IMR-90 (cell line): ENCODE measurements at regions not wholly inside any gene's neighbourhood (a gene's known extent, or its start where the extent isn't known, plus 50 kb on each side); places are given as distances from the start of the nearest gene placed in this dataset.

Experiments used
- ATAC-seq: fragments of 200-7000 bp; cut with Tn5 transposase; 2 replicates; pipeline ENCODE4 v1.9.1; 2020; ENCODE audit warnings: low read depth, mild to moderate bottlenecking, moderate library complexity
- BruUV-seq: library from RNA; stranded (reverse); fragments of 400-500 nt; replicated peaks from 2 replicates; lab custom pipeline; 2021; lab: Mats Ljungman, UMichigan
- CTCF ChIA-PET: fragments of 300-600 bp; formaldehyde crosslinking; extraction: SDS; loops from one replicate; lab custom pipeline; 2021; ENCODE audit warnings: antibody characterized with exemption; lab: Yijun Ruan, JAX
- POLR2A ChIA-PET: fragments of 300-600 bp; sonication (Branson Sonifier 250); formaldehyde crosslinking; loops from one replicate; lab custom pipeline; 2022; ENCODE audit warnings: antibody characterized with exemption; ENCODE audit not compliant: unreplicated experiment; lab: Charles Lee
- DNase-seq: peaks from one replicate; pipeline ENCODE4 v3.0.0; 2013
- H2AFZ ChIP-seq: replicated peaks from 2 replicates; pipeline ENCODE3; 2013; ENCODE audit warnings: low read length, mild to moderate bottlenecking; ENCODE audit not compliant: poor library complexity
- H2AK5ac ChIP-seq: 2 replicates; pipeline ENCODE4 v1.6.1; 2013; ENCODE audit warnings: low read depth, low read length, inconsistent platforms
- H2AK9ac ChIP-seq: replicated peaks from 2 replicates; pipeline ENCODE3; 2013; ENCODE audit warnings: mild to moderate bottlenecking, low read depth, low read length, moderate library complexity; ENCODE audit not compliant: poor library complexity
- H2BK120ac ChIP-seq: 2 replicates; pipeline ENCODE4 v1.6.1; 2013; ENCODE audit warnings: low read depth, low read length, inconsistent platforms
- H2BK15ac ChIP-seq: 3 replicates; pipeline ENCODE4 v1.6.1; 2013; ENCODE audit warnings: low read depth, low read length, inconsistent platforms
- H2BK20ac ChIP-seq: 2 replicates; pipeline ENCODE4 v1.6.1; 2013; ENCODE audit warnings: low read depth, mild to moderate bottlenecking, inconsistent platforms, low read length, moderate library complexity
- H2BK5ac ChIP-seq: 2 replicates; pipeline ENCODE4 v1.6.1; 2013; ENCODE audit warnings: mild to moderate bottlenecking, low read depth, low read length, inconsistent platforms; ENCODE audit not compliant: poor library complexity, severe bottlenecking
- H3K14ac ChIP-seq: replicated peaks from 2 replicates; pipeline ENCODE4 v1.6.1; 2013; ENCODE audit warnings: low read depth, low read length, inconsistent platforms
- H3K18ac ChIP-seq: 2 replicates; pipeline ENCODE4 v1.6.1; 2013; ENCODE audit warnings: low read depth, low read length, control low read depth
- H3K23ac ChIP-seq: 2 replicates; pipeline ENCODE4 v1.6.1; 2013; ENCODE audit warnings: low read depth, low read length, inconsistent platforms
- H3K27ac ChIP-seq: 2 replicates; pipeline ENCODE4 v1.5.1; 2013; ENCODE audit warnings: mild to moderate bottlenecking, control low read depth, low read length; ENCODE audit not compliant: insufficient read depth
- H3K27me3 ChIP-seq: 2 replicates; pipeline ENCODE4 v1.6.1; 2013; ENCODE audit warnings: low read length; ENCODE audit not compliant: control insufficient read depth, insufficient read depth
- H3K36me3 ChIP-seq: 2 replicates; pipeline ENCODE4 v1.6.1; 2013; ENCODE audit warnings: low read length, mixed read lengths; ENCODE audit not compliant: control insufficient read depth, insufficient read depth
- H3K4ac ChIP-seq: 2 replicates; pipeline ENCODE4 v1.6.1; 2013; ENCODE audit warnings: low read depth, low read length, inconsistent platforms
- H3K4me1 ChIP-seq: 2 replicates; pipeline ENCODE4 v1.6.1; 2013; ENCODE audit warnings: low read length, mixed read lengths; ENCODE audit not compliant: control insufficient read depth, insufficient read depth
- H3K4me2 ChIP-seq: 2 replicates; pipeline ENCODE4 v1.6.1; 2013; ENCODE audit warnings: low read depth, mild to moderate bottlenecking, control low read depth, low read length, moderate library complexity
- H3K4me3 ChIP-seq: 2 replicates; pipeline ENCODE4 v1.5.1; 2013; ENCODE audit warnings: low read depth, mild to moderate bottlenecking, control low read depth, low read length, moderate library complexity; ENCODE audit not compliant: insufficient read depth
- H3K56ac ChIP-seq: 2 replicates; pipeline ENCODE4 v1.6.1; 2013; ENCODE audit warnings: low read length, inconsistent platforms; ENCODE audit not compliant: insufficient read depth; ENCODE audit errors: extremely low read depth
- H3K79me1 ChIP-seq, 2 experiments: 2 replicates each; pipeline ENCODE4 v1.6.1; 2013; ENCODE audit warnings: low read length in 2 of 2, inconsistent platforms in 1 of 2, low read depth in 1 of 2
- H3K9ac ChIP-seq: 2 replicates; pipeline ENCODE4 v1.6.1; 2013; ENCODE audit warnings: low read depth, low read length, control low read depth
- H3K9me1 ChIP-seq: 2 replicates; pipeline ENCODE4 v1.6.1; 2013; ENCODE audit warnings: low read length, inconsistent platforms; ENCODE audit not compliant: insufficient read depth
- H3K9me3 ChIP-seq: 2 replicates; pipeline ENCODE4 v1.6.1; 2013; ENCODE audit warnings: low read length; ENCODE audit not compliant: control insufficient read depth, insufficient read depth
- H4K20me1 ChIP-seq: 2 replicates; pipeline ENCODE4 v1.6.1; 2013; ENCODE audit warnings: low read length, inconsistent platforms; ENCODE audit not compliant: insufficient read depth
- H4K5ac ChIP-seq: 2 replicates; pipeline ENCODE4 v1.6.1; 2013; ENCODE audit warnings: mild to moderate bottlenecking, low read depth, low read length, control low read depth
- H4K8ac ChIP-seq, 2 experiments: 2 replicates each; pipeline ENCODE4 v1.6.1; 2013; ENCODE audit warnings: low read depth in 2 of 2, low read length in 2 of 2, control low read depth in 1 of 2, inconsistent platforms in 1 of 2
- H4K91ac ChIP-seq: 2 replicates; pipeline ENCODE4 v1.6.1; 2013; ENCODE audit warnings: low read depth, low read length, inconsistent platforms; ENCODE audit not compliant: insufficient read depth
- CHD1 ChIP-seq: IDR thresholded peaks from 2 replicates; pipeline ENCODE4 v1.6.1; 2012; ENCODE audit warnings: low read depth, low read length, improper control_type of control experiment
- MAFK ChIP-seq: IDR thresholded peaks from 2 replicates; pipeline ENCODE4 v1.6.1; 2012; ENCODE audit warnings: low read depth, low read length, improper control_type of control experiment
- MAZ ChIP-seq: IDR thresholded peaks from 2 replicates; pipeline ENCODE4 v1.6.1; 2012; ENCODE audit warnings: low read depth, mild to moderate bottlenecking, low read length, improper control_type of control experiment, moderate library complexity, borderline replicate concordance
- SMC3 ChIP-seq: fragments of 150-350 bp; IDR thresholded peaks from 2 replicates; pipeline ENCODE4 v1.6.1; 2016; ENCODE audit warnings: low read depth, mild to moderate bottlenecking, antibody characterized with exemption, low read length, moderate library complexity
- USF2 ChIP-seq: fragments of 150-350 bp; IDR thresholded peaks from 2 replicates; pipeline ENCODE4 v1.6.1; 2017; ENCODE audit warnings: mild to moderate bottlenecking, antibody characterized with exemption, low read length, low read depth
- WGBS, 2 experiments: methylation state at CpG; one replicate each; pipeline versions ENCODE4 v1.1.5 to v1.1.7; 2013; ENCODE audit warnings: missing lambda C conversion rate in 2 of 2; ENCODE audit not compliant: insufficient read length in 1 of 2; ENCODE audit errors: extremely low coverage in 2 of 2; 5-methylcytosine and 5-hydroxymethylcytosine counted together
- dilution Hi-C: fragments of 300-500 bp; cut with HindIII; formaldehyde crosslinking; loops from one replicate; pipeline ENCODE4 v1.14.3; 2018; ENCODE audit warnings: low sequenced_read_pairs; ENCODE audit not compliant: unreplicated experiment
- in situ Hi-C: fragments of 300-500 bp; cut with MboI; formaldehyde crosslinking; loops from 3 replicates; pipeline ENCODE4 v1.14.3; 2019; ENCODE audit warnings: low sequenced_read_pairs, inconsistent platforms, mixed read lengths
- intact Hi-C: fragments of 100-400 bp; cut with micrococcal nuclease; formaldehyde crosslinking; loops from 2 replicates; pipeline ENCODE4 v1.10.0; 2022

- TF ChIP-seq USF2 (no peak), MAZ (no peak), SMC3 (no peak), CHD1 (no peak), MAFK (no peak)
- WGBS, 2 experiments = 0% methylated on average over 1 of the region's 5 CpGs; no CpG with 5 or more reads in 1 of the 2 experiments
- Histone ChIP-seq H3K4me1 (no peaks in the 10 kb centered on the region), H3K18ac (no peak overlapping the region), H3K27ac (no peak overlapping the region), H3K9ac (no peak overlapping the region), H3K4me3 (no peak overlapping the region), H4K20me1 (no peaks in the 10 kb centered on the region), H2BK20ac (no peak overlapping the region), H3K4ac (no peak overlapping the region), H2BK15ac (no peak overlapping the region), H3K27me3 (no peaks in the 10 kb centered on the region; the same call in none of the 2 replicates), H3K14ac (no peak overlapping the region), H3K23ac (no peak overlapping the region), H4K5ac (no peak overlapping the region), H2AK5ac (no peak overlapping the region), H3K4me2 (no peak overlapping the region), H3K9me3 (no peaks in the 10 kb centered on the region), H2AFZ (no peak overlapping the region), H4K91ac (no peak overlapping the region), H4K8ac (no peak overlapping the region), H3K9me1 (no peaks in the 10 kb centered on the region), H2BK120ac (no peak overlapping the region), H3K79me1 (no peaks in the 10 kb centered on the region), H2AK9ac (no peak overlapping the region), H3K56ac (no peak overlapping the region), H2BK5ac (no peak overlapping the region), H3K36me3 (no peaks in the 10 kb centered on the region)
- in situ Hi-C loops (loop anchor here (10.0 kb wide), 1 partner anchor 141 kb away; no protein-coding TSS in a partner anchor), dilution Hi-C loops (no loop called here), intact Hi-C loops (no loop called here)
- ChIA-PET CTCF (no interaction called here), POLR2A (no interaction called here)
- DNase-seq = no peak
- no peak for ATAC-seq
- no TSS peak for BruUV-seq
Observed at GRCh38 chr1:29385966-29386365, 149.6 kb downstream of the PTPRU start.
